Activated CD4-positive, alpha-beta T cell treated with anti-CD3 and anti-CD28 coated beads, Interleukin-2, amount 10 ng/mL, durations not matched to agents 7 days and 5 days (primary cell): ENCODE measurements at regions not wholly inside any gene's neighbourhood (a gene's known extent, or its start where the extent isn't known, plus 50 kb on each side); places are given as distances from the start of the nearest gene placed in this dataset.

ENCODE experiments used
- CTCF ChIA-PET: fragments of 350-600 bp; sonication (Branson Sonifier 250); formaldehyde crosslinking; loops from one replicate; lab custom pipeline; 2021; ENCODE audit warnings: antibody characterized with exemption; lab: Charles Lee
- POLR2A ChIA-PET: fragments of 350-600 bp; sonication (Branson Sonifier 250); formaldehyde crosslinking; loops from one replicate; lab custom pipeline; 2021; ENCODE audit warnings: antibody characterized with exemption; lab: Charles Lee
- DNase-seq: peaks from one replicate; pipeline ENCODE4 v3.0.0-alpha.2; 2020
- H3K27ac Mint-ChIP-seq: one replicate; pipeline ENCODE4 v1.8.0; 2021; ENCODE audit warnings: mild to moderate bottlenecking, moderate library complexity, mixed read lengths
- H3K27me3 Mint-ChIP-seq: one replicate; pipeline ENCODE4 v1.8.0; 2021; ENCODE audit warnings: mixed read lengths
- H3K36me3 Mint-ChIP-seq: one replicate; pipeline ENCODE4 v1.8.0; 2021; ENCODE audit warnings: low read depth, mixed read lengths
- H3K4me1 Mint-ChIP-seq: one replicate; pipeline ENCODE4 v1.8.0; 2021; ENCODE audit warnings: mixed read lengths
- H3K4me3 Mint-ChIP-seq: one replicate; pipeline ENCODE4 v1.8.0; 2021; ENCODE audit warnings: mild to moderate bottlenecking, moderate library complexity, mixed read lengths
- H3K9me3 Mint-ChIP-seq: one replicate; pipeline ENCODE4 v1.8.0; 2021; ENCODE audit warnings: mixed read lengths

DNA sequence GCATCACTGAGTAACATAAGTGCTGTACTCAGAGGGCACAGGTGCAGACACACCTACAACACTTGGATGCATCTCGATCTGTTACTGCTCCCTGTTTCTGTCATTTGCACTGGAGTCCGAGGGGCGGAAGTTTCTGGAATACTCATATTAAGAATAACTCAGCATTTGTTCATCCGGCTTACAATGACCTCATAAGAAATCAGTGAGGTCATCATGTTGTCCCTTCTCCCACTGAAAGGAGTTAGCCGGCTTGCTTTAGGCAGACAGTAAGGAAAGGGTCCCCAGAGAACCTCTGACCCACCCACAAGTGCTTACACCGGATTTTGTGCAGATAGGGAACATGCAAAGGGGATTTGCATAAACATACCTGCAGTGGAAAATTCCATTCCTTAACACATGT lies 344.7 kb downstream of the HAPSTR1 start:
- peaks cover 7% of the 10 kb centered on the region for H3K9me3 Mint-ChIP-seq
- H3K36me3 Mint-ChIP-seq = no peaks in the 10 kb centered on the region
- CTCF ChIA-PET = no interaction called here
- H3K27ac Mint-ChIP-seq = no peak overlapping the region
- no peak overlapping the region for H3K4me3 Mint-ChIP-seq
- POLR2A ChIA-PET = no interaction called here
- no peak for DNase-seq
- H3K27me3 Mint-ChIP-seq = no peaks in the 10 kb centered on the region
- no peaks in the 10 kb centered on the region for H3K4me1 Mint-ChIP-seq

GRCh38 chr16:9437115-9437514 lies 345.7 kb downstream of the HAPSTR1 start:
- Mint-ChIP-seq H3K9me3 (peaks cover 7% of the 10 kb centered on the region), H3K27ac (no peak overlapping the region), H3K4me1 (no peaks in the 10 kb centered on the region), H3K36me3 (no peaks in the 10 kb centered on the region), H3K4me3 (no peak overlapping the region), H3K27me3 (no peaks in the 10 kb centered on the region)
- ChIA-PET POLR2A (no interaction called here), CTCF (no interaction called here)
- no peak for DNase-seq

DNA sequence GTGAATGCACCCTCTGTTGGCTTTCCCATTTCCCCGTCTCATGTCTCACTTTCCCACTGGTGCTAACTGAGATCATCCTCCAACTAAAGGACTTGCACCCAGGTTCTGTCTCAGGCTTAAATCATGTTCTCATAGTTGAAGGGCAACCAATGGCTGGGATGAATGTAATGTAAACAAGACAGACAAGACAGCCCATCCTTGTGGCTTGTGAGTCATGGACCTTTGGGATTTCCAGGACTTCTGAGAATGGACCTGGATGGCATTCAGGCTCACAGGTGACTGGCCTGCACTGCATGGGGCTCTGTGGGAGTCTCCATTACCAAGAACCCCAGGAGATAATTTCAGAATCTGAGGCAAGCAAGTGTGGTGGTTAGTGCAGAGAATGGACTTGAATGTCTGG lies 347.5 kb downstream of the HAPSTR1 start:
- POLR2A ChIA-PET = no interaction called here
- Mint-ChIP-seq H3K4me1 (no peaks in the 10 kb centered on the region), H3K9me3 (peaks cover 7% of the 10 kb centered on the region), H3K27ac (no peak overlapping the region), H3K36me3 (no peaks in the 10 kb centered on the region), H3K4me3 (no peak overlapping the region), H3K27me3 (no peaks in the 10 kb centered on the region)
- CTCF ChIA-PET = no interaction called here
- DNase-seq = no peak

DNA sequence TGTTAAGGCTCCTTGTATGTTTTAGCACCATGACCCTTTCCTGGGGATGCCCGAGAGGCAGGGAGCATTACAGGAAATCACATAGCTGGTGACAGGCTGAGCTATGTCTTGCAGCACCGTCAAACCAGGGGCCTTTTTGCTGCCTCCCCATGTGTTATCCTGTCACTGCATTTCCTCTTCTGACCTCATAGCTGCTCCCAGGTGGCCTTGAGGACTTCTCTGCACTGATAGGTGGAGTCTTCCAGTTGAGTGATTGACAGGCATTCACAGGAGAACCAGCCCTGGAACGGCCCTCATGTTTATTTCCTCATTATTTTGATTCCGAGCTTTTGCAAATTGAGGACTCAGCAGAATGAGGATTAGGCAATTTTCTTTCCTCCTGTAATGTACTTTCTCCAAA lies 349.6 kb downstream of the HAPSTR1 start:
- no peak overlapping the region for H3K4me3 Mint-ChIP-seq

GRCh38 chr16:9443864-9444263 lies 352.4 kb downstream of the HAPSTR1 start:
- Mint-ChIP-seq H3K27ac (no peak overlapping the region), H3K9me3 (no peaks in the 10 kb centered on the region), H3K27me3 (no peaks in the 10 kb centered on the region), H3K4me1 (no peaks in the 10 kb centered on the region), H3K4me3 (no peak overlapping the region), H3K36me3 (no peaks in the 10 kb centered on the region)
- POLR2A ChIA-PET = no interaction called here
- no peak for DNase-seq
- CTCF ChIA-PET = no interaction called here

More for the DNA sequence above, 349.6 kb downstream of the HAPSTR1 start:
- H3K27ac Mint-ChIP-seq = no peak overlapping the region
- H3K36me3 Mint-ChIP-seq = no peaks in the 10 kb centered on the region
- no peaks in the 10 kb centered on the region for H3K4me1 Mint-ChIP-seq
- no peak for DNase-seq
- peaks cover 4% of the 10 kb centered on the region for H3K9me3 Mint-ChIP-seq
- ChIA-PET CTCF (no interaction called here), POLR2A (no interaction called here)
- H3K27me3 Mint-ChIP-seq = no peaks in the 10 kb centered on the region

GRCh38 chr16:9446471-9447194 lies 355.2 kb downstream of the HAPSTR1 start:
- no peaks in the 10 kb centered on the region for H3K9me3 Mint-ChIP-seq
- no peak overlapping the region for H3K4me3 Mint-ChIP-seq
- H3K27me3 Mint-ChIP-seq = no peaks in the 10 kb centered on the region
- CTCF ChIA-PET = no interaction called here
- H3K27ac Mint-ChIP-seq = no peak overlapping the region
- no peak for DNase-seq
- POLR2A ChIA-PET = no interaction called here
- no peaks in the 10 kb centered on the region for H3K4me1 Mint-ChIP-seq
- no peaks in the 10 kb centered on the region for H3K36me3 Mint-ChIP-seq

- DNase-seq = no peak
- ChIA-PET POLR2A (no interaction called here), CTCF (no interaction called here)
- no peaks in the 10 kb centered on the region for H3K27me3 Mint-ChIP-seq
- no peaks in the 10 kb centered on the region for H3K4me1 Mint-ChIP-seq
- H3K4me3 Mint-ChIP-seq = no peak overlapping the region
- H3K27ac Mint-ChIP-seq = no peak overlapping the region
- H3K36me3 Mint-ChIP-seq = no peaks in the 10 kb centered on the region
- H3K9me3 Mint-ChIP-seq = no peaks in the 10 kb centered on the region
Observed at GRCh38 chr16:9447195-9447551, 355.7 kb downstream of the HAPSTR1 start.

DNA sequence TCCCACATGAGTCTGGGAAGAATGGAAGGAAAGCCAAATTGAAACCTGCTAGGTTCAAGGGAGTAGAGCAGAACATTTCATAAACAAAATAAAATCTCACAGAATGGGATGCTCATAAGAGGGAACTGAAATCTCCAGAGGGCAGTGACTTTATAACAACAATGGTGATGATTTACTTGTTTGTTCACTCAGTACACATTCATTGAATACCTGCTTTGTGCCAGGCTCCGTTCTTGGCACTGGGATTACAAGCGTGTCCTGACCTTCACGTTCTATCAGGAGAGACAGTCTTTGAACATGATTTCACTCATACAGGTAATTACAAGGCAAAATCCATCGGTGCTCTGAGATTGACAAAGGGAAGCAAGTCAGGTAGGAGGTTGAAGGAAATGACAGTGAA lies 356.3 kb downstream of the HAPSTR1 start:
- H3K4me3 Mint-ChIP-seq = no peak overlapping the region
- H3K4me1 Mint-ChIP-seq = no peaks in the 10 kb centered on the region
- ChIA-PET POLR2A (no interaction called here), CTCF (no interaction called here)
- no peaks in the 10 kb centered on the region for H3K9me3 Mint-ChIP-seq
- no peak overlapping the region for H3K27ac Mint-ChIP-seq
- no peak for DNase-seq
- H3K36me3 Mint-ChIP-seq = no peaks in the 10 kb centered on the region
- no peaks in the 10 kb centered on the region for H3K27me3 Mint-ChIP-seq

DNA sequence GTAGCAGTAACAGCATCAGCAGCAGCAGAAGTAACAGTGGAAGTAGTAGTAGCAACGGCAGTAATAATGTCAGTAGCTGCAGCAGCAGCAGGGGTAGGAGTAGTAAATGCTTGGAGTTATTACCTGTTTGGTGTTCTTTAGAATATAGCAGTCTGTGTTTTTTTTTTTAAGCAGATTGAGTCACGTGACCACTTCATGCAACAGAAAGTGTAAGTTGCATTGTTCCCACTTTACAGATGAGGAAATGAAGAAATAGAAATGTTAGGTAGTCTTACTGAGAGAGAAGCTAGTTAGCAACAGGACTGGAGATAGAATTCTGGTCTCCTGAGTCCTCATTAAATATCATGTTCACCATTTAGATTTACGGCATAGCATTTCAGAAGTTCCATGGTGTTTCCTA lies 358.2 kb downstream of the HAPSTR1 start:
- CTCF ChIA-PET = no interaction called here
- peaks cover 9% of the 10 kb centered on the region for H3K9me3 Mint-ChIP-seq
- H3K36me3 Mint-ChIP-seq = no peaks in the 10 kb centered on the region
- H3K4me3 Mint-ChIP-seq = no peak overlapping the region
- no peaks in the 10 kb centered on the region for H3K4me1 Mint-ChIP-seq
- no peak for DNase-seq
- POLR2A ChIA-PET = no interaction called here
- H3K27me3 Mint-ChIP-seq = no peaks in the 10 kb centered on the region
- no peak overlapping the region for H3K27ac Mint-ChIP-seq

DNA sequence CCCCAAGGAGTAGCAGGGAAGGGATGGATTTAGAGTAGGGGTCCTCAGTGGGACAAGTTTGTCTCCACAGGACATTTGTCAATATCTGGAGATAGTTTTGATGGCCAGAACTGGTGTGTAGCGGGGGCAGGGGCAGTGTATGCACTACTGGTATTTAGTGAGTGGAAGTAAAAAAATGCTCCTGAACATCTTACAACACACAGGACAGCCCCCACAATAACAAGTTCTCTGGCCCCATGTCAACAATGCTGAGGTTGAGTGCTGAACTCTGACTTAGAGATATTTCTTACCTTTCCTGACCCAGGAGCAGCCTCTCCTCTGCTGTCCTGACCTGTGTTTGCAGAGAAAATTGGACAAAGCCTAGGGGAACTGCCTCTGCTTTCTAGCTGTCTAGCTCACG lies 365.8 kb downstream of the HAPSTR1 start:
- Mint-ChIP-seq H3K36me3 (no peaks in the 10 kb centered on the region), H3K4me3 (no peak overlapping the region), H3K27ac (no peak overlapping the region), H3K27me3 (no peaks in the 10 kb centered on the region), H3K9me3 (peaks cover 16% of the 10 kb centered on the region), H3K4me1 (no peaks in the 10 kb centered on the region)
- POLR2A ChIA-PET = no interaction called here
- DNase-seq = no peak
- CTCF ChIA-PET = no interaction called here

- Mint-ChIP-seq H3K4me3 (no peak overlapping the region), H3K4me1 (no peaks in the 10 kb centered on the region), H3K27ac (no peak overlapping the region), H3K27me3 (no peaks in the 10 kb centered on the region), H3K36me3 (no peaks in the 10 kb centered on the region), H3K9me3 (peaks cover 12% of the 10 kb centered on the region)
- CTCF ChIA-PET = no interaction called here
- POLR2A ChIA-PET = no interaction called here
- no peak for DNase-seq
Observed at GRCh38 chr16:9458816-9459215, 367.4 kb downstream of the HAPSTR1 start.

DNA sequence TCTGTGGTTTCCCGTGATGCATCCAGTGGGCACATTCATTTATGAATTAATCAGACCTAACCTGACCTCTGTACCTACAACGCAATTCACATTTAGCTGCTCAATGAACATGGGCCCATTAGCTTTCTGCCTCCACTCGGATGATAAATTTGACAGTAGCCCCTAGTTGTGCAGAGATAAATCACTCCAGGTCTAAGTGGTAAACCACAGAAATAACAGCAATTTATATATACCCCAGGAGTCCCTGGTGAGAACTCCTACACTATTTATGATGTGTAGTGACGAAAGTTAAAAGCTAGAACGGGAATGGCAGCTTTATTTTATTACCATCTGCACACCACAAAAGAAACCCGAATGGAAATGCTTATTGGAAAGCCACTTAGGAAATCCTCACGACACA lies 371.5 kb downstream of the HAPSTR1 start:
- no peak overlapping the region for H3K27ac Mint-ChIP-seq
- no peaks in the 10 kb centered on the region for H3K27me3 Mint-ChIP-seq
- H3K9me3 Mint-ChIP-seq = no peaks in the 10 kb centered on the region
- ChIA-PET POLR2A (no interaction called here), CTCF (no interaction called here)
- DNase-seq = no peak
- no peaks in the 10 kb centered on the region for H3K36me3 Mint-ChIP-seq
- H3K4me1 Mint-ChIP-seq = no peaks in the 10 kb centered on the region
- H3K4me3 Mint-ChIP-seq = no peak overlapping the region

GRCh38 chr16:9463461-9463860 lies 372.0 kb downstream of the HAPSTR1 start:
- POLR2A ChIA-PET = no interaction called here
- H3K27ac Mint-ChIP-seq = no peak overlapping the region

GRCh38 chr16:9465161-9465560 lies 373.7 kb downstream of the HAPSTR1 start:
- ChIA-PET POLR2A (no interaction called here), CTCF (no interaction called here)
- Mint-ChIP-seq H3K4me3 (no peak overlapping the region), H3K27me3 (no peaks in the 10 kb centered on the region), H3K36me3 (no peaks in the 10 kb centered on the region), H3K27ac (no peak overlapping the region), H3K4me1 (no peaks in the 10 kb centered on the region), H3K9me3 (no peaks in the 10 kb centered on the region)
- DNase-seq = no peak

More at GRCh38 chr16:9463461-9463860, 372.0 kb downstream of the HAPSTR1 start:
- H3K4me1 Mint-ChIP-seq = no peaks in the 10 kb centered on the region
- CTCF ChIA-PET = no interaction called here
- H3K36me3 Mint-ChIP-seq = no peaks in the 10 kb centered on the region
- no peaks in the 10 kb centered on the region for H3K9me3 Mint-ChIP-seq
- H3K27me3 Mint-ChIP-seq = no peaks in the 10 kb centered on the region
- no peak for DNase-seq
- no peak overlapping the region for H3K4me3 Mint-ChIP-seq
